G401.6 (cell line): ENCODE measurements at regions not wholly inside any gene's neighbourhood (a gene's known extent, or its start where the extent isn't known, plus 50 kb on each side); places are given as distances from the start of the nearest gene placed in this dataset.
A peak's percentile ranks its signal among the peaks of the same experiment; 100 is the strongest.
"Not testable (repeated sequence)": the region's sequence is repeated elsewhere in the genome, so short reads cannot be mapped to it uniquely, and the experiment has no call there.

Experiments
- FAIRE-seq: peaks from 2 replicates; lab custom pipeline; 2012; peaks lifted over from hg19 to GRCh38; lab: Jason Lieb, UNC

DNA sequence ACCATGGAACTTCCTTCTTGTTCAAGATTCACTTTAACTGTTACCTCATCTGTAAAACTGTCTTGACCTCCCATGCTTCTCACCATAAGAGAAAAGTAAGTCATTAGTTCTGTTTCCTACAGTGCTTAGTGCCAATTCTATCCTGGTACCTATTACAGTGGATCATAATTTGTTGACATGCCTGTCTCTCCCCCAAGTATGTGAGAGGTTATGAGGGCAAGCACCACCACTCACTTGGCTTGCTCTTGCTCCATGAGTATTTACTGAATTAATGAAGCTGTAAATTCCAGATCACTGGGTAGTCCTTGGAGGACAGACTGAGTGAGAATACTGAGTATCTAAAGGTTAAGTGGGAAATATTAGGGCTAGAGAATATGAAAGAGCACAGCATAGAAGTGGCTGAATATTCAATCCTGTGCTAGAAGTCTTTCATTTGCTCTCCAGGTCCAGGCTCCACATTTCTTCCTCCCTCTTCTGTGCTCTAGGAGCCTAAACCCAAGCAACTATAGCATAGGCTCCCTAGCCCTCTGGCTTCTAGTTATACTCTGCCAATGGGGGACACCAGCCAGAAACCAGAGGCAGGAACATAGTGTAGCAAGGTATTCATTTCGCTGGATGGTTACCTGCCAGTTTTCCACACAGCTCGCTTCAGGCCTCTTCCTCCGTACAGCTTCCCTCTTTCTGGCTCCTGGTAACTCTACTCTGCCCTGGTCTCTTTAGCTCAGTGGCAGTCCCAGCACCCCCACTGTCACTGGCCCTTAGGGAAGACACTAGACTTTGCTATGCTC is 118.2 kb upstream of the SLC5A12 start:
- FAIRE-seq = no peak

DNA sequence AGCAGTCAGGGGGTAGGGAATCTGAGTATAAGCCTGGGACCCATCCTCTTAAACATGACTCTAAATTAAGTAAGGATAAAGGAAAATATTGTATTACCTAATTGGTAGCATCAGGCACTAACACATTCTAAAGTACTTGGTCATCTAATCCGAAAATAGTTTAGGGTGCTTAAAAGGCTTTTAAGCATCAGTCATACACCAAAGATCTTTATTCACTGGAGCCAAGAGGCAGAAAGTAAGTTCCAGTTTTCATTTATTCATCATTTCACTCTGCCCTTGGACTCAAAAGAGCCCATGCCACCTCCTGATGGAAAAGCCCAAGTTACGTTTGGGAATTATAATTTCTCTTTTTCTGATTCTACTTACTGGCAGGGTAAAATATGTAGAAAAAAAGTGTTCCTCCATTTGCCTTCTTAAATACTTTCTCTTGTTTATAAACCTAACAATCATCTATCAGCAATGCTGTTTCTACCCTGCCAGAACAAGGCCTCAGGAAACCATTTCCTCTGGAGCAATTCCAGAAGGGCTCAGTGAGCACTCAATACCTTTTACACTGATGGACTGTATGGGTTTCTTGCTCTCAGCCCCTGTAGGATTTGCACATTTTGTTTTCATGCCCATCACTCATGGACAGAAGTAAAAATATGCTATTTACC is 120.1 kb upstream of the SLC5A12 start:
- no peak for FAIRE-seq

- no peak for FAIRE-seq
Measured at GRCh38 chr11:26842478-26843282, 120.8 kb upstream of the SLC5A12 start.

DNA sequence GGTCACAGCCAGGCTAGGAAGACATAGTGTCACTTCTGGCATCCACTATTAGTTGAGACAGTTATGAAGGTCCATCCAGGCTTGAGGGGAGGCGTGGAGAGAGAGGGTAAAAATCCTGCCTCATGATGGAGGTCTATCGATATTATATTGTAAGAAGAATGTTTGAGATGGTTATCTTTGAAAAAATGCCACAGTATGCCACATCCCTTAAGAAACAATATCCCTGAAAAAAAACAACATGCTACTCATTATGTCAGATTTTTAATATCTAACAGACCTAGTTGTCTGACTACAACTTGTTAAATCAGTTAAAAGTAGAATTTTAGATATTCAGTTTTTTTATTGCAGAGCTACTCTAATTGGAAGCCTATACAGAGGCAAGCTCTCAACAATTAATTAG is 121.7 kb upstream of the SLC5A12 start:
- no peak for FAIRE-seq

DNA sequence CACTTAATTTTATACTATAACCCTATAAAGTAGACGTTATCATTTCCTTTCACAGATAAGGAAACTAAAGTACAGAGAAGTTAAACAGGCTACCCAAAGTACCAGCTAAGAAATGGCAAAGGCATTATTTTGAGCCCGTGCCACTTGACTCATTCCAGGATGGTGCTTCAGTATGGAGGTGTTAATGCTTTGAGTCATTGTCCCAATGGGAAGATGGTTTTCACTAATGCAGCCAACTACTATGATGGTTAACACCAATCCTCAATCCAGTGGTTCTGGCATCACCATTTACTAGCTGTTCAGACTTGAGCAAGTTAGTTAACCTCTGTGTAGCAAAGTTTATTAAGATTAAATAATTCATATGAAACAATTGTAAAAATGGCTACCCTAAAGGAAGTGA is 123.1 kb upstream of the SLC5A12 start:
- no peak for FAIRE-seq

DNA sequence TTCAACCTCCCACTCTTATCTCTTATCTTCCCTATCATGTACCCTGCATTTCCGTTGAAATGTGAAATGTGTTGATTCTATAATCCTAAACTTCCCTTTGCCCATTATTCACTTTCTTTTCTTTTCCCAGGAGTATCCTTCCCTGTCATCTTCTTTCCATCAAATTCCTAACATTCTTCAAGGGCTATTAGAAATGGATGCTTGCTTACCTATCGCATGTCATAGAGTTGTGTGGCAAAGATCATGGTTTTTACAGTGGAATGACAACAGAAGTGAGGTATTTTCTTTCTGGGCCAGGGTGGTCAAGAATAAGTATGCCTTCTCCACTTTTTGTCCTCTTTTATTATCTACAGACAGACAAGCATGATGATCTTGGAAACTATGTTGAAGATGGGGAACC is 124.4 kb upstream of the SLC5A12 start:
- no peak for FAIRE-seq

GRCh38 chr11:26847459-26847858 is 125.6 kb upstream of the SLC5A12 start:
- no peak for FAIRE-seq

DNA sequence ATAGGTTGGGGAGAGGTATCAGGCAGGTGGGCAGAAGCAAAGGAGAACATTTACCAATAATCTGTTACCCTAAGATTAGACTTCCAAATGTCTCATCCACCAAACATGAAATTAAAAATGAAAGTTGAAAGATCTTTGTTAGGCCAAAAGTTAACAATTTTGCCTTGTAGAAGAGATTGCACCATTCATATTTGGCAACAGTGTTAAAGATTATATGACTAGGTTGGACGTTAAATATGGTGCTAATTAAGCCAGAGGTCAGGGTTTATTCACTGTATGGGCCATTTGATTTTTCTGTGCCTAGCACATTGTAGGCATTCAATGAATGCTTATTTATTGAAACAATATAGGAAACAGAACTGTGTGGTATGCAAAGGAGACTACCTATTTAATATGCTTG is 126.1 kb upstream of the SLC5A12 start:
- no peak for FAIRE-seq

- no peak for FAIRE-seq
Measured at GRCh38 chr11:26849036-26849435, 127.2 kb upstream of the SLC5A12 start.

DNA sequence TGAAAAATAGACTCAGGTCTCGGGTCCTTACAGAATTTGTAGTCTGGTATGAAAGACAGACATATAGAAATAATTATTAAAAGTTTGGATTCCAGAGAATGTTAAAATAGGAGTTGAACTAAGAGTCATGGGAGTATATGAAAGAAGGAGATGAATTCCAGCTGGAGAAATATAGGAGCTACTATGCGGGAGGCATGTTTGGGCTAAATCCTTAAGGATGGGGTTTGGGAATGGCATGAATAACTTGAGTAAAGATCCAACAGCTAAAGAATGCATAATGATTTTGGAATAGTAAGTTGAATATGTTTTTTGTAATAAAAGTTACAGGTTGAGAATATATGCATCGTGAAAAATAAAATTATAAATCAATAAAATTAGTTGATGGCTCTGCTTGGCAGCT is 129.4 kb upstream of the SLC5A12 start:
- no peak for FAIRE-seq

DNA sequence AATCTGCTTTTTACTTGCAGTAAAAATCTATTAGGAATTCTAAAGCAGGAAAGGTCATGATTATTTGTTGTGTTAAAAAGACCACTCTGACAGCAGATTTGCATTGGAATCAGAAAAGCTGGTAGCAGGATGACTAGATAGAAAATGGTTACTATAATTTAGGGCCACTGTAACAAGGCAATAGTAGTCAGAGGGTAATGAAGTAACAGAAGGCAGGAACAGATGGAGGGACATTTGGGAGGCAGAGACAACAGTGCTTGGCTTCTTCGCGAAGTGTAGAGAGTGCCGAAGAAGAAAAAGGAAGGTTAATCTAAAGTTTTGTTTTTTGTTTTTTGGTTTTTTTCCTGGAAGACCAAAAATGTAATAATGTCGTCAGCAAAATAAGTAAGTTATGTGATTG is 129.8 kb upstream of the SLC5A12 start:
- no peak for FAIRE-seq

DNA sequence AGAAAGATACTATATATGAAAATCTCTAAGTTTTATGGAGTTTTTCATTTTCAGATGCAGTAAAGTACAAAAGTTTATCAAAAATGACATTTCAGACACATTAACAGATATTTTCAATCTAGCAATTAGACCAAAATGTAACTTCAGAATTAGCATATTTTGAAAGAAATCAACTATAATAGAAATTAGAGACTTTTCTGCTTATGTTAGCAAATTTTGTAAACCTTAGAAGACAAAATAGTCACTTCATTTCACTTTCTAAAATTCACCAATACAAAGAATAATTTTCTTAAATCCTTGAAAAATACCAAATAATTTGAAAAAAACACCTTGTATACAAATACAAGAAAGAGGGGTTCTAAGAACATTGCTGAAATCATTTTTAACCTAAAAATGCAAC is 135.8 kb upstream of the FIBIN start:
- FAIRE-seq = no peak

DNA sequence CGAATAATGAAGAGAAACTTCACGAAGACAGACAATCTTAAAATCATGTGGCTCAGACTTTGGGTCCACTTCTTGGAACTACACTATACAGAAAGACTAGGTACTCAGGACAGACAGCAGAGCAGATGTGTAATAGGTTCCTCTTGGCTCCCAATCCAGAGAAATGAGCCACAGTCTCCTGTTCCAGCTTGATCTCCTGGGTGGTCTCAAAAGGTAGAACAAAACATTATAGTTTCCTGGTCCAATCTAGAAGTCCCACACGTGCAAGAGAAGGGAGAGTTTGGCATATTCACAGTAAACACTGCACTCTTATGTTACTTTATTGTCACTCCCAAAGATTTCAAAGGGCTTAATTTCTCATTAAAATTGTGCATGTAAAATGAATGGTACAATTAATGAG is 134.5 kb upstream of the FIBIN start:
- FAIRE-seq = no peak

GRCh38 chr11:26860091-26860780 is 133.7 kb upstream of the FIBIN start:
- no peak for FAIRE-seq

GRCh38 chr11:26860895-26861294 is 133.0 kb upstream of the FIBIN start:
- no peak for FAIRE-seq

- no peak for FAIRE-seq
Measured at GRCh38 chr11:26862801-26863200, 131.1 kb upstream of the FIBIN start.

DNA sequence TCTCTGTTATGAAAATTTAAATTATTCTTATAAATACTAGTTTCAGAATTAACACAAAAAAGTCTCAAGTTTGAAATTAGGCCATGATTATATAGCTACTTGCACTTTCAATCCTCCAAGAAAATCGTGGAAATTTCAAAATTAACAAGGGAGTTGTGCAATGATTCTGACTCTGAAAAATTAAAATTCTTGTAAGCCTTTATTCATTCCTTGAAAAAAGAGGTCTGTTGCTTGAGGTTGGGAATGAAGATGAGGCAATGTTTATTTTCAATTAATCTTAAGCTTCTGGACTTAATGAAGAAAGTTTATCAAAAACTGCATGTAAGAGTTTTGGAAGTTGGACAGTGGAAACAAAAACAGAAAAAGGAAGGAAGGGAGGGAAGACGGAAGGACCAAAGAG is 128.2 kb upstream of the FIBIN start:
- FAIRE-seq = no peak

DNA sequence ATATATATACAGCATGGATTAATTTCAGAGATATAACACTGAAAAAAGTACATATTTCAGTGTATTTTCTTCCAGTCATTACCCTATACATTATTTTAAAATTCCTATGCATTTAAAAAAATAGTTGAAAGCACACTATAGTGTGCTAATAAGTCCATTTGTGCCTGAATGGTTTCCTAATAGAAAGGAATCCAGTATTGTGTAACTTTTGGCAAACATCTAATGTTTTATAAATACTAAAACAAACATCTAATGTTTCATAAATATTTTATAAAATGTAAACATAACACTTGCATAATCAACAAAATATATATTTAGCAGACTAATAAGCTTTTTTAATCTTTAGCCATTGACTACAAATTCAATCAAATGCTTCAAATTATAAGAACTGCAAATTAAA is 126.6 kb upstream of the FIBIN start:
- peak; percentile 19 for FAIRE-seq

DNA sequence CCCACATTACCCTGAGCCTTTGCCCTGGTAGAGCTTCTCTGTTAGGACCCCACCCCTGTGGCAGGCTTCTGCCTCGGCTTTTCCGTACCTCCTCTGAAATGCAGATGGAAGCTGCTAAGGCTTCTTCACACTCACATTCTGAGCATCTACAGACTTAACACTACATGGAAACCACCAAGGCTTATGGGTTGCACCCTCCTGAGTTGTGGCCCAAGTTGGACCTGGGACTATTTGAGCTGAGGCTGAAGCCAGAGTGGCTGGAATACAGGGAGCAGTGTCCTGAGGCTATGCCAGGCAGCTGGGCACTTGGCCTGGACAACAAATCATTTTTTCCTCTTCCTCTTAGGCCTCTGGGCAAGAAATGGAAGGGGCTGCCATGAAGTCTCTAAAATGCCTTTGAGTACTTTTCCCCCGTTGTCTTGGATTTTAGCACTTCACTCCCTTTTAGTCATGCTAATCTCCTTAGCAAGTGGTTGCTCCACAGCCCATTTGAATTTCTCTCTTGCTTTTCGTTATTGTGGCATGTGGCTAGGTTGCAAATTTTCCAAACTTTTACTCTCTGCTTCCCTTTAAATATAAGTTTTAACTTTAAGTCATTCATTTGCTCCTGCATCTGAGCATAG is 114.8 kb upstream of the FIBIN start:
- no peak for FAIRE-seq

DNA sequence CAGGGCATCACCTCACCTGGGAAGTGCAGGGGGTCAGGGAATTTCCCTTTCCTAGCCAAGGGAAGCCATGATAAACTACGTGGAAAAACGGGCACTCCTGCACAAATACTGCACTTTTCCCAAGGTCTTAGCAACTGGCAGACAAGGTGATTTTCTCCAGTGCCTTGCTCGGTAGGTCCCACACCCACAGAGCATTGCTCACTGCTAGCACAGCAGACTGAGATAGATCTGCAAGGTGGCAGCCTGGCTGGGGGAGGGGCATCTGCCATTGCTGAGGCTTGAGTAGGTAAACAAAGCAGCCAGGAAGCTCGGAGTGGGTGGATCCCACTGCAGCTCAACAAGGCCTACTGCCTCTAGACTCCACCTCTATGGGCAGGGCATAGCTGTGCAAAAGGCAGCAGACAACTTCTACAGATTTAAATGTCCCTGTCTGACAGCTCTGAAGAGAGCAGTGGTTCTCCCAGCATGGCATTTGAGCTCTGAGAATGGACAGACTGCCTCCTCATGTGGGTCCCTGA is 111.5 kb upstream of the FIBIN start:
- not testable (repeated sequence) for FAIRE-seq

- no peak for FAIRE-seq
Measured at GRCh38 chr11:26891501-26891900, 102.4 kb upstream of the FIBIN start.

- no peak for FAIRE-seq
Measured at GRCh38 chr11:26896719-26897118, 97.2 kb upstream of the FIBIN start.
